LNCaP clone FGC (cell line): ENCODE measurements at regions not wholly inside any gene's neighbourhood (a gene's known extent, or its start where the extent isn't known, plus 50 kb on each side); places are given as distances from the start of the nearest gene placed in this dataset.
"Not testable (repeated sequence)": the region's sequence is repeated elsewhere in the genome, so short reads cannot be mapped to it uniquely, and the experiment has no call there.

Experiments used
- DNase-seq: peaks from one replicate; pipeline ENCODE4 v3.0.0-alpha.2; 2011; ENCODE audit warnings: low read depth
- H3K4me3 ChIP-seq: 2 replicates; pipeline ENCODE4 v1.5.1; 2011; ENCODE audit warnings: mild to moderate bottlenecking, low read depth, low read length, control low read depth
- CTCF ChIP-seq: IDR thresholded peaks from 2 replicates; pipeline ENCODE4 v1.5.1; 2012; ENCODE audit warnings: mild to moderate bottlenecking; ENCODE audit not compliant: control insufficient read depth, insufficient read depth; ENCODE audit errors: extremely low read depth

DNA sequence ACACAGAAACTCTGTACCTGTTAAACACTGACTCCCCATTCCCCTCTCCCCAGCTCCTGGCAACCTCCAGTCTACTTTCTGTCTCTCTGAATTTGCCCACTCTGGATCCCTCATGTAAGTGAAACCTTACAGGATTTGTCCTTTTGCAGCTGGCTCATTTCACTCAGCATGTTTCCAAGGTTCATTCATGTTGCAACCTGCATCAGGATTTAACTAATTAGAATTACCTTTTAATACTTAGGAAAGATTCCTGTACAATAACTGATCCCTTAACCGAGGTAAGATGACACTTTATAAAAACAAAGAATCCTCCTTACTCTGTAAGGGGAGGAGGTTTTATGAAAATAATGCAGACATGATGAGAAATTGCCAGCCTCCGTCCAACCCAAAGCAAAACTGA is 113.1 kb upstream of the MTHFD1L start:
- DNase-seq: no peak
- H3K4me3 ChIP-seq: no peak overlapping the region
- no peak for TF ChIP-seq CTCF

- TF ChIP-seq CTCF: no peak
- no peak overlapping the region for H3K4me3 ChIP-seq
- DNase-seq: no peak
These were observed 112.0 kb upstream of the MTHFD1L start for GRCh38 chr6:150753371-150754064.

DNA sequence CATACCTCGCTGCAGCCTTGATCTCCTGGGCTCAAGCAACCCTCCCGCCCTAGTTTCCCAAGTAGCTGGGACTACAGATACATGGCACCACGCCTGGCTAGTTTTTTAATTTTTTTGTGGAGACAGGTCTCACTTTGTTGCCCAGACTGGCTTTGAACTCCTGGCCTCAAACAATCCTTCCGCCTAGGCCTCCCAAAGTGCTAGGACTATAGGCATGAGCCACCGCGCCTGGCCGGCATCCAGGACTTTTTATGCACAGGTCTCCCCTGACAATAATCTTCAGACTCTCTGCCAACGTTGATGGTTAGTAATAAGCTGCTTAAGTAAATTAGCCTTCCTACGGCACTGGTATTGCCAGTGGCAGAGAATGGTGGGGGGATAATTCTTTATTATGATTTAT is 110.5 kb upstream of the MTHFD1L start:
- no peak for DNase-seq
- H3K4me3 ChIP-seq: no peak overlapping the region
- no peak for TF ChIP-seq CTCF

DNA sequence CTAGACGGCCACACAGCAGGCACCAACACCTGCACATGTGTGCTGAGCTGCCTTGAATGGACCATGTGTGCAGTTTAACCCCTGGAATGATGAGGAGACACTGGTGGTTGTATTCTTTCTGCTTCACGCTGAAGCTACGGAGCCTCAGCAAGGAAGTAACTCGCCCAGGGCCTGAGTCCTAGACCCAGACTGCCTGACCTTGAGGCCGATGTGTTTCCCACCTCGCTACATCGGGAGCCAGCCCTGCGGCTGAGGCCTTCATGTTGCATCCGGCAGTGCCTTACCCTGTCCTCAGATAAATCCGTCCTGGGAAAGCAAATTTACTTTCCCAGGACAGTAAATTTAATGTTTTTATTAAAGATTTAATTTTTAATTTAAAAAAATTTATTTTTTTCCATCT is 110.0 kb upstream of the MTHFD1L start:
- TF ChIP-seq CTCF: no peak

DNA sequence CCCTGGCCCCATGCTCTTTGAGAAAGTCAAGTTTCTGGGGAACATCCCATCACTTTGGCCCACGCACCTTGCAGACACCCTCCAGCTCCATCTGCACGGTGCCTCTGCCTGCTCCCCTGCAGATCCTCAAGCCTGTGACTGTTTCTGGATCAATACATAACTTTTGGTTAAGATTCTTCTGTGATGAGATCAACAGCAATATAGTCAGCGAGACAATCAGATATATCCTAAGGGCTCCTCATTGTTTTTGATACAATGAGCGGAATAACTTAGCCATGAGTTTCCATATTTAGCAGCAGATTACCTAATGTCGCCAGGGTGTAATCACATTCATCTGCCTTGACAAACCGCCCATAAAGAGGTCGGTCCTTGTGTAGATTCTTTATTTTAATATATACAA is 109.3 kb upstream of the MTHFD1L start:
- no peak for DNase-seq
- no peak for TF ChIP-seq CTCF
- H3K4me3 ChIP-seq: no peak overlapping the region

More for the DNA sequence above, 110.0 kb upstream of the MTHFD1L start:
- no peak for DNase-seq
- no peak overlapping the region for H3K4me3 ChIP-seq

DNA sequence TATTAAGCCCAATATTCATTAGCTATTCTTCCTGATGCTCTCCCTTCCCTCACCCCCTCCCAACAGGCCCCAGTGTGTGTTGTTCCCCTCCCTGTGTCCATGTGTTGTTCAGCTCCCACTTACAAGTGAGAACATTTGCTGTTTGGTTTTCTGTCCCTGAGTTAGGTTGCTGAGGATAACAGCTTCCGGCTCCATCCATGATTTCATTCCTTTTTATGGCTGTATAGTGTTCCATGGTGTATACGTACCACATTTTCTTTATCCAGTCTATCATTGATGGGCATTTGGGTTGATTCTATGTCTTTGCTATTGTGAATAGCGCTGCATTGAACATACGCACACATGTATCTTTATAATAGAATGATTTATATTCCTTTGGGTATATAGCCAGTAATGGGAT is 107.7 kb upstream of the MTHFD1L start:
- not testable (repeated sequence) for H3K4me3 ChIP-seq, DNase-seq

DNA sequence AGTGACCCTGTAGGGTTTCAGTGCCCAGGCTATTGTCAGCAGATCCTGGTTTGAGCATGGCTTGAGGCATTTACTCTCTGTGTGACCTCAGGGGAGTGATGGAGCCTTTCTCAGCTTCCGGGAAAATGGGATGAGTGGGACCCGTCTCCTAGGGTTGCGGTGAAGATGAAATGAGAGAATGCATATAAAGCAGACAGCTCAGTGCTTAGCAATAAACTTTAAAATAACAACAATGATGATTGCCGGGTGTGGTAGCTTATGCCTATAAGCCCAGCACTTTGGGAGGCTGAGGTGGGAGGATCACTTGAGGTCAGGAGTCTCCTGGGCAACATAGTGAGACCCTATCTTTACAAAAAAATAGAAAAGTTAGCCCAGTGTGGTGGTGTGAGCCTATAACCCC is 106.0 kb upstream of the MTHFD1L start:
- H3K4me3 ChIP-seq: no peak overlapping the region
- TF ChIP-seq CTCF: no peak
- DNase-seq: no peak
